ENCODE measurements at regions not wholly inside any gene's neighbourhood (a gene's known extent, or its start where the extent isn't known, plus 50 kb on each side); places are given as distances from the start of the nearest gene placed in this dataset.

DNA sequence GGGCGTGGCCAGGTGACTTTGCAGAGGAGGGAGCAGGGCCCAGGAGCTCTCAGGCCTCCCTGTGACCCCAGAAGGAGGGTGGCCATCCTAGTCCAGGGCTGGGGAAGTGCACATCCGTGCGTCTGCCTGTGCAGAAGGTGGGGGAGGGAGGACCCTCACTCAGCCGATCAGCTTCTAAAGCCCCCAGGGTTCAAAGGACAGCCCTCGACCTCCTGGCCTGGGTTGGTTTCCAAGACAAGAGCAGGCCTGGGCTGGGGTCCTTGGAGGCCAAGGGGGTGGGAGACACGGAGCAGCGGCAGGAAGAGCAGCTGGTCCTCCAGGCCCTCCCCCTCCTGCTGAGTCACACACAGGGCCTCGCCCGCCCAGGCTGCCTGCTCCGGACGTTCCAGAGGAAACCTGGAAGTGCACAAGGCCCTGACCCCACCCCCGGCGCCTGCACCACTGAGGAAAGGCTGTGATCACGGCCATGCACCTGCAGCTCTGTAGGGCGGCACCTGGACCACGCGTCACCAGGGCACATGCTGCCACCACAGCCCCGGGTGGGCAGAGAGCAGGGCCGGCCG, 67.1 kb upstream of the ZNF469 start:
- Mint-ChIP-seq H3K9me3 (ENCODE audit: insufficient read depth) (peaks cover 6% of the 10 kb centered on the region), H3K27ac (no peak overlapping the region), H3K27me3 (ENCODE audit: low read depth) (peaks cover 7% of the 10 kb centered on the region), H3K4me3 (no peak overlapping the region), H3K4me1 (ENCODE audit: low read depth) (no peaks in the 10 kb centered on the region), H3K36me3 (ENCODE audit: low read depth) (no peaks in the 10 kb centered on the region)
- ChIA-PET POLR2A (no interaction called here), CTCF (no interaction called here)
- ATAC-seq (no peak), DNase-seq (no peak)

DNA sequence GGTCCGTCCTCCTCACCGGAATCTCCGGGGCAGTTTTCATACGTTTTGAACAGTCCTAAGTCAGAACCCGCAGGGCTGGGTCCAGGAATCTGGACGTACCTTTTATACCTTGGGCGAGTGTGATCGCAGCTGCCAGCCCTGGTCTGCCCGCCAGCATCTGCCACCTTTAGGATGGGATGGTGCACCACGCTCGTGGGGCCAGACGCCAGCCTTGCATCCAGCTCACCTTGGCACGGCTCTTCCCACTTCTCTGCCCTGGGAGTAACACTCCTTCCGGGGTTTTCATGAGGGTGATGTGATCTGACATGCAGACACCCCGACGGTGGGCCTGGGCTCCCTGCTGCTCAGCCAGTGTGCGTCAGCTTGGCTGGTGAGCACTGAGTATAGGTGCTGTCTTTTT, 66.6 kb upstream of the ZNF469 start:
- H3K27me3 Mint-ChIP-seq (ENCODE audit: low read depth) = peaks cover 7% of the 10 kb centered on the region
- H3K27ac Mint-ChIP-seq = no peak overlapping the region
- ChIA-PET POLR2A (no interaction called here), CTCF (no interaction called here)
- no peaks in the 10 kb centered on the region for H3K36me3 Mint-ChIP-seq (ENCODE audit: low read depth)
- ATAC-seq (no peak), DNase-seq (no peak)
- H3K9me3 Mint-ChIP-seq (ENCODE audit: insufficient read depth) = peaks cover 6% of the 10 kb centered on the region
- H3K4me3 Mint-ChIP-seq = no peak overlapping the region
- no peaks in the 10 kb centered on the region for H3K4me1 Mint-ChIP-seq (ENCODE audit: low read depth)

DNA sequence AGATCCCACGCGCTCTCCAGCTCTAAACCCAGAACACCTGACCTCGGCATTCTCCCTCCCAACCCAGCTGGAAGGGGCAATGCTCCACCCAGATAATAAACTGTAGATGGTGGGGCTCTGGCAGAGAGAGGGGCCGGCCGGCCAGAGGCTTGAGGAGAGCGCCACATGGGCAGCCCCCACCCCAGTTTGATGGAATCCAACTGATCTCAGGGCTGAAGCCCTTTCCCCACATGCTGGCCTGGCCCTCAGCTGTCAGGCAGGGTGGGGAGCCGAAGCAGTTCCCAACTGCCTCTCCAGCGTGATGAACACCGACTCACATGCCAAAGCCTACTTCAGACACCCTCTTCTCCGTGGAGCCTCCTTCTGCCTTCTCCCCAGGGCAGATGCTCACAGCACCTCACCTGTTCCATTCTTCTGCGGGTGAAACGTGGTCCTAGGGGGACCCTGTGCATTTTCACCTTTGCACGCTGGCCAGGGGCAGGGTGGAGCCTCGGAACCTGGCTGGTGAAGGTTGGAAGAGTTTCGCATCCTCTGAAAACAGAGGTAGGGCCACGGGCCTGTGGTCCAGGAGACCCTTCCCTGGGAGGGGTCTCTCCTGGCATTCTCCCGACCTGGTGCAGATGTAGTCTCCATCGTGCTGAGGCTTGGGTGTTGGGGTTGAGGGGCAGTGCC, 65.7 kb upstream of the ZNF469 start:
- POLR2A ChIA-PET = no interaction called here
- H3K27me3 Mint-ChIP-seq (ENCODE audit: low read depth) = peaks cover 7% of the 10 kb centered on the region

DNA sequence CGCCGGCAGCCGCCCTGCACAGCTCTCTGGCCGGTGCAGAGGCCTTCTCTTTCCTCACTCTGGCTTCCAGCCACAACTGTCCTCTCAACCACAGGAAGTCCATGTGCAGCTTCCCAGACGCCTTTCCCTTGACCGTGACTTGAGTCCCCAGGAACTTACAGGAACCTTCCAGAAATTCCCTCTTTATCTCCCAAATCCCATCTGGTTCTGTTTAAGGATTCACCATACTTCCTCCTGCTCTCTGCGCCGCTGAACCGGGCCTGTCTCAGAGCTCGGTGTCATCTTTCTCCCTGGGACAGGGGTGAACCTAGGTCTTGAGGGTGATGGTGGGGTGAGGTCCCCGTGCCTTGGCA, 65.2 kb upstream of the ZNF469 start:
- Mint-ChIP-seq H3K4me1 (ENCODE audit: low read depth) (no peaks in the 10 kb centered on the region), H3K27ac (no peak overlapping the region), H3K27me3 (ENCODE audit: low read depth) (peaks cover 6% of the 10 kb centered on the region), H3K4me3 (no peak overlapping the region), H3K9me3 (ENCODE audit: insufficient read depth) (peaks cover 1% of the 10 kb centered on the region), H3K36me3 (ENCODE audit: low read depth) (no peaks in the 10 kb centered on the region)
- POLR2A ChIA-PET = no interaction called here
- CTCF ChIA-PET = no interaction called here
- no peak for DNase-seq
- no peak for ATAC-seq

More for the DNA sequence above, 65.7 kb upstream of the ZNF469 start:
- H3K4me1 Mint-ChIP-seq (ENCODE audit: low read depth) = no peaks in the 10 kb centered on the region
- no peak overlapping the region for H3K27ac Mint-ChIP-seq
- no peaks in the 10 kb centered on the region for H3K36me3 Mint-ChIP-seq (ENCODE audit: low read depth)
- peaks cover 6% of the 10 kb centered on the region for H3K9me3 Mint-ChIP-seq (ENCODE audit: insufficient read depth)
- ATAC-seq (no peak), DNase-seq (no peak)
- CTCF ChIA-PET = no interaction called here
- no peak overlapping the region for H3K4me3 Mint-ChIP-seq

DNA sequence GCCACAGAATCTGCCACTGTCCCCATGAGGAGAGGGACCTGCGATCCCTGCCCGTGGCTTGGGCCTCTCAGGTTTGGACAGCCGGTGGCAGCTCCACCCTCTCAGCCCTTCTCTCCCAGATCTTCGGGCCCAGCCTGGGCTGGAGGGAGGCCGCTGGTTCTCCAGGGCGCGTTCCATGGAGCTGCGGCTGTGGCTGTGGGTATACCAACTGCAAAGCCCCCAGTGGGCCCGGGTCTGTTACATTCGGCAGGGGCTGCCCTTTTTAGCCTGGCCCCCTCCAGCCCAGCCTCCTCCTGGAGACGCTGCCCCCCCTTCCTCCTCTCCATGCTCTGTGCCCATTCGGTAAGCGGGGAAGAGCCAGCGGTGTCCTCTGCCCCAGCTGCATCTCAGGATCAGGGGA, 64.7 kb upstream of the ZNF469 start:
- ChIA-PET CTCF (no interaction called here), POLR2A (no interaction called here)
- H3K27me3 Mint-ChIP-seq (ENCODE audit: low read depth) = peaks cover 5% of the 10 kb centered on the region

DNA sequence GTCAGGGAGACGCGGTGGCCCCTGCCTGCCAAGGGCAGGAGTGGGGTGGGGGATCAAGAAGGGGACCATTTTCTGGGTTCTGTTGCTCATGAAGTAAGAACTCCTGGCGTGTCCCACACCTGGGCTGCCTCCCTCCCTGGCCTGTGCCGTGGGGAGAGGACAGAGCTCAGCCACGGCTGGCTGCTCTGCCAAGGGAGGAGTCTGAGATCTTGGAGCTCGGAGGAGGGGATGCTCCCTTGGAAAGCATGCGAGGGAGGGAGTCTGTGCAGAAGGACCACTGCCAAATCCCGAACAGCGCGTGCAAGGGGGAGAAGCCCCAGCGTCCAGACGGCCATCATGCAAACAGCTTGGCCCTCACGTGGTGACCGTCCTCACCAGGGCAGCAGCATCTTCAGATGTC, 64.2 kb upstream of the ZNF469 start:
- POLR2A ChIA-PET = no interaction called here
- peaks cover under 1% of the 10 kb centered on the region for H3K27me3 Mint-ChIP-seq (ENCODE audit: low read depth)
- no peak for DNase-seq
- H3K4me3 Mint-ChIP-seq = no peak overlapping the region
- no peak overlapping the region for H3K27ac Mint-ChIP-seq
- no peaks in the 10 kb centered on the region for H3K9me3 Mint-ChIP-seq (ENCODE audit: insufficient read depth)
- no peak for ATAC-seq
- H3K36me3 Mint-ChIP-seq (ENCODE audit: low read depth) = no peaks in the 10 kb centered on the region
- CTCF ChIA-PET = no interaction called here
- H3K4me1 Mint-ChIP-seq (ENCODE audit: low read depth) = no peaks in the 10 kb centered on the region

More for the DNA sequence above, 64.7 kb upstream of the ZNF469 start:
- H3K4me3 Mint-ChIP-seq = no peak overlapping the region
- no peaks in the 10 kb centered on the region for H3K36me3 Mint-ChIP-seq (ENCODE audit: low read depth)
- no peaks in the 10 kb centered on the region for H3K4me1 Mint-ChIP-seq (ENCODE audit: low read depth)
- ATAC-seq (no peak), DNase-seq (no peak)
- no peak overlapping the region for H3K27ac Mint-ChIP-seq
- H3K9me3 Mint-ChIP-seq (ENCODE audit: insufficient read depth) = no peaks in the 10 kb centered on the region

DNA sequence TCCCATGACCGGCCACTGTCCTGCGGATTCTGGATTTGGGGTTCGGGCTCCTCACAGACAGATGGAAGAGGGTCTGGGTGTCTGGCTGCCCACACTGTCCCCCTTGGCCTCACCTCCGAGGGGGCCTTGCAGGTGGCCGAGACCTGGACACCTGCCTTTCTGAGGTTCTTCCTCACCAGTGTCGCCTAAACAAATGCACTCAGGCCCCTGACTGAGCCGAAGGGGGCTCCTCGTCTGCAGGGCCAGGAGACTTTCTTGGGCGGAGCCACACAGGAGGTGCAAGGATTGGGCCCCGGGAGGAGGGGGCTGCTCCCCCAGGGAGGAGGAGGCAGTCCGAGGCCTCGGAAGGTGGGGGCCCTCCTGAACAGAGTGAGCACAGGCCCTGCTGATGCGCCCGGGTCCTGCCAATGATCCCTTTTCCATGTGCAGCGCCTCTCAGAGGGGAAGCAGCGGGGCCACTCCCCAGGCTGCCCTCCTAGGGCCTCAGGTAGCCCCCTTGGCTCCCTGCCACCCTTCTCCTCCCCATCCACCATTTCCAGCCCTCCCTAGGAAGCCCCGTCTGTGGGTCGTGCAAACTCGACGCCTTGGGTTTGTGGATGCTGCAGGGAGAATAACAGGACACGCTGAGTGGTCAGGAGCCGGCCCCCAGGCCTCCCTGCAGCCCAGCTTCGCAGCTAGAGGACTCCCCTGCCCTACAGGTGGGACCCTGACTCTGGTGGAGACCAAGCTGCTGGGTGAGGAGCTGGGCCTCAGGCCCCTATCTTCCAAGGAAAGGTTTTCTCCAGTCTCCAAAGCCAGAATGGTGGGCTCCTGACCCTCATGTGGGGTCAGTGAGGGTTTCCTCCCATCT, 63.4 kb upstream of the ZNF469 start:
- POLR2A ChIA-PET = no interaction called here
- no peak for ATAC-seq

DNA sequence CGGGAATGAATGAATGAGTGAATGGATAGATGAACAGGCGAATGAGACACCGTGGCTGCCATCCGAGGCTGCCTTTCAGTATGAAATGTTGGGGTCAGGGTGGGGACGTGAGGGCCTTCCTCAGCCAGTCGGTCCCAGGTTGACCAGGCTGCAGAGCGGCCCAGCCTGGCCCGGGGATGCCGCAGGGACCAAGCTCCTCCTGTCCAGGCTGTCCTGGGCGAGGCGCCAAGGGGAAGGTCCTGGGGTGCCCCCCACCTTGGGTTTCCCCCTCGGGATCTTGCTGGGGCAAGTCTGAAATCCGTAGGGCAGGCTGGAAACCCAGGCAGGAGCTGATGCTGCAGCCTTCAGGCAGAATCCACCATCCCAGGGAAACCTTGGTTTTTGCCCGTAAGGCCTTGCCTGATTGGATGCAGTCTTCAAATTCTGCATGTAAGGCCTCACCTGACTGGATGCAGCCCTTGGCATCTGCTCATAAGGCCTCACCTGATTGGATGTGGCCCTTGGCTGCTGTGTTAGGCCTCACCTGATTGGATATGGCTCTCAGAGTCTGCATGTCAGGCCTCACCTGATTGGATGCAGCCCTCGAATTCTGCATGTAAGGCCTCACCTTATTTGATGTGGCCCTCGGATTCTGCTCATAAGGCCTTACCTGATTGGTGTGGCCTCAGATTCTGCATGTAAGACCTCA, 61.7 kb upstream of the ZNF469 start:
- Mint-ChIP-seq H3K27me3 (ENCODE audit: low read depth) (no peaks in the 10 kb centered on the region), H3K27ac (no peak overlapping the region), H3K4me1 (ENCODE audit: low read depth) (no peaks in the 10 kb centered on the region), H3K9me3 (ENCODE audit: insufficient read depth) (no peaks in the 10 kb centered on the region), H3K4me3 (no peak overlapping the region), H3K36me3 (ENCODE audit: low read depth) (no peaks in the 10 kb centered on the region)
- ChIA-PET POLR2A (interaction anchor here (0.6 kb wide), 1 partner anchor 56 kb away, joined by 3 read pairs; no protein-coding TSS in a partner anchor), CTCF (no interaction called here)
- no peak for DNase-seq
- no peak for ATAC-seq

More for the DNA sequence above, 63.4 kb upstream of the ZNF469 start:
- DNase-seq = no peak
- Mint-ChIP-seq H3K36me3 (ENCODE audit: low read depth) (no peaks in the 10 kb centered on the region), H3K4me1 (ENCODE audit: low read depth) (no peaks in the 10 kb centered on the region), H3K27ac (no peak overlapping the region), H3K4me3 (no peak overlapping the region), H3K27me3 (ENCODE audit: low read depth) (no peaks in the 10 kb centered on the region), H3K9me3 (ENCODE audit: insufficient read depth) (no peaks in the 10 kb centered on the region)
- CTCF ChIA-PET = no interaction called here

DNA sequence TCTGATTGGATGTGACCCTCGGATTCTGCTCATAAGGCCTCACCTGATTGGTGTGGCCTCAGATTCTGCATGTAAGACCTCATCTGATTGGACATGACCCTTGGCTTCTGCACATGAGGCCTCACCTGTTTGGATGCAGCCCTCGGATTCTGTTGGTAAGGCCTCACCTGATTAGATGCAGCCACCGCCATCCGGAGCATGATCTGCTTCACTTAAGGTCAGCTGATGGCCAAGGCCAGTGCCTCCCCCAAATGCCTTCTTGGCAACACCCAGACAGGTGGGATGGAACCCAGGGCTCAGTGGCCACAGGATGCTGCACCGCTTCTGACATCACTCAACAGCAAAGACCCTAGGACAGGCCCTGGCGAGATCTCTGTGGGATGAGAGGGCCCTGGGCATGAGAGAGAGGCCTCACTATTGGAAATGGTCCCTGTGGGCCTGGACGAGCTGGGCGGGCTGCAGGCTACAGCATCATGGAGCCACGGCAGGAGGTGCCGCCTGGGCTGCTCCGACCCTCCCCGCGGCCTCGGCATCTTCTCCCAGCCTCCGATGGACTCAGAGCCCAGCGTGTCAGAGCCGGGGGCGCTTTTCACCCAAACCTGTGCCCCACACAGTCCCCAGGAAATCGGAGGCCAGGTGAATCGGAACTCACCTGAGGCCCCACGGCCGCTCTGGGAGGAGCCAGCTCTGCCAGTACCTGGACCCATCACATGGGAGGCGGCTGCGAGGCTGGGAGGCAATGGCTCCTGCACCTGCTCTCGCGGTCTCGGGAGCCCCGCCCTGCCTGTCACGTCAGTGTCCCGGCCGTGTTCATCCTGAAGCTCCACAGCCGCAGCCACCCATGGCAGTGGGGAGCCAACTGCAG, 60.9 kb upstream of the ZNF469 start:
- ChIA-PET POLR2A (no interaction called here), CTCF (no interaction called here)
- Mint-ChIP-seq H3K4me3 (no peak overlapping the region), H3K27me3 (ENCODE audit: low read depth) (no peaks in the 10 kb centered on the region), H3K4me1 (ENCODE audit: low read depth) (no peaks in the 10 kb centered on the region), H3K27ac (no peak overlapping the region), H3K36me3 (ENCODE audit: low read depth) (no peaks in the 10 kb centered on the region), H3K9me3 (ENCODE audit: insufficient read depth) (no peaks in the 10 kb centered on the region)
- ATAC-seq (no peak), DNase-seq (no peak)

DNA sequence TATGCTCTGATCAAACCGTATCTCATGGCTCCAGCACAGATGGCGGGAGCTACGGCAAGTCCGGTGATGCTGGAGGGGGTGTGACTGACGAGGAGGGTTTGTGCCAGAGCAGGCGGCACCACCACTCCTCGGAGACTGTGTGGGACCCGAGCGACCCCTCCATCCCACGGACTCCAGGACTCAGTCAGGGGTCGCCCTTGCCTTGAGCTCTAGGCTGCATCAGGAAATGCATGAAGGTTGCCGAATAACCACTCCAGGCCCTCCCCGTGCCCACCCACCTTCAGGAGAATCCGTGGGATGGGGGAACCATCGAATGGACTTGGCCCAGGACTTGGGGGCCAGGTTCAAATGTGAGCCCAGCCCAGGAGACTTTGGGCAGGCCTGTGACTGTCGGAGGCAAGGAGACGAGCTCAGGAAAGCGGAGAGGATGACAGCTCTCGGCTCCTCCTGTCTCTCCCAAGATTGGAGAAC, 60.2 kb upstream of the ZNF469 start:
- ChIA-PET POLR2A (no interaction called here), CTCF (no interaction called here)
- H3K36me3 Mint-ChIP-seq (ENCODE audit: low read depth) = no peaks in the 10 kb centered on the region
- H3K4me3 Mint-ChIP-seq = no peak overlapping the region
- no peak overlapping the region for H3K27ac Mint-ChIP-seq
- no peaks in the 10 kb centered on the region for H3K9me3 Mint-ChIP-seq (ENCODE audit: insufficient read depth)
- ATAC-seq (no peak), DNase-seq (no peak)
- no peaks in the 10 kb centered on the region for H3K27me3 Mint-ChIP-seq (ENCODE audit: low read depth)
- H3K4me1 Mint-ChIP-seq (ENCODE audit: low read depth) = no peaks in the 10 kb centered on the region

DNA sequence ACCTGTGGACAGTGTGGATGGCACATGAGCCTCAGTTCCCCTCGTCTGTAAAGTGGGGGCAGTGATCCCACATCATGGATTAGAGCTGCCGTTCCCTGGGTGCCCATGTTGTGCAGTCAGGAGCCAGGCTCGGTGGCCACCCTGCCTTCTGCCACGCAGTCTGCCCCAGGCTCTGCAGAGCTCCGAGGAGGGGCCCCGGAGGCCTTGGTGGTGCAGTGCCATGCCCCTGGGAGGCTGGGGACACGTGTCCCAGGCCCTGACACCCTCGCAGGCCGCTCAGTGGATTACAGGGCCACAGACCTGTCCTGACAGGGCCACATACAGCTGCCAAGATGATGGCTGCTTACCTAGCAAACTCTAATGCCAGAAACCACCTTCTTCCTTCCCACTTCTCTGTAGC, 59.7 kb upstream of the ZNF469 start:
- CTCF ChIA-PET = no interaction called here
- H3K9me3 Mint-ChIP-seq (ENCODE audit: insufficient read depth) = no peaks in the 10 kb centered on the region
- DNase-seq (no peak), ATAC-seq (no peak)
- no peaks in the 10 kb centered on the region for H3K27me3 Mint-ChIP-seq (ENCODE audit: low read depth)
- no peak overlapping the region for H3K4me3 Mint-ChIP-seq
- no peaks in the 10 kb centered on the region for H3K4me1 Mint-ChIP-seq (ENCODE audit: low read depth)
- H3K27ac Mint-ChIP-seq = no peak overlapping the region
- H3K36me3 Mint-ChIP-seq (ENCODE audit: low read depth) = no peaks in the 10 kb centered on the region
- POLR2A ChIA-PET = no interaction called here
